Keratinocyte (primary cell): ENCODE measurements at regions not wholly inside any gene's neighbourhood (a gene's known extent, or its start where the extent isn't known, plus 50 kb on each side); places are given as distances from the start of the nearest gene placed in this dataset.

ENCODE experiments used
- DNase-seq: peaks from one replicate; pipeline ENCODE4 v3.0.0-alpha.2; 2011; ENCODE audit warnings: low read depth, missing footprints, low spot score
- FAIRE-seq: peaks from 2 replicates; lab custom pipeline; 2011; peaks lifted over from hg19 to GRCh38; lab: Jason Lieb, UNC
- H2AFZ ChIP-seq: 2 replicates; pipeline ENCODE4 v1.6.0; 2012; ENCODE audit warnings: low read length, control low read depth, inconsistent platforms; ENCODE audit not compliant: control insufficient read depth
- H3K27ac ChIP-seq: 2 replicates; pipeline ENCODE4 v1.5.1; 2011; ENCODE audit warnings: low read length; ENCODE audit not compliant: control insufficient read depth, insufficient read depth
- H3K27me3 ChIP-seq: 3 replicates; pipeline ENCODE4 v1.6.0; 2011; ENCODE audit warnings: low read length; ENCODE audit not compliant: control insufficient read depth, insufficient read depth; ENCODE audit errors: extremely low read depth
- H3K36me3 ChIP-seq, 2 experiments: 2 replicates in 1 of 2; 3 replicates in 1 of 2; pipeline ENCODE4 v1.5.1; 2011; ENCODE audit warnings: low read length in 2 of 2, mild to moderate bottlenecking in 1 of 2; ENCODE audit not compliant: control insufficient read depth in 2 of 2, insufficient read depth in 2 of 2; ENCODE audit errors: extremely low read depth in 1 of 2
- H3K4me1 ChIP-seq: 3 replicates; pipeline ENCODE4 v1.5.1; 2011; ENCODE audit warnings: low read length; ENCODE audit not compliant: control insufficient read depth, insufficient read depth; ENCODE audit errors: extremely low read depth
- H3K4me2 ChIP-seq: 3 replicates; pipeline ENCODE4 v1.6.0; 2011; ENCODE audit warnings: low read depth, low read length; ENCODE audit not compliant: control insufficient read depth, insufficient read depth; ENCODE audit errors: extremely low read depth
- H3K4me3 ChIP-seq, 3 experiments: fragments of 200-600 bp in 1 of 3; sonication (generic) in 1 of 3; 2 replicates in 2 of 3; 3 replicates in 1 of 3; pipeline ENCODE4 v1.5.1; 2011 to 2016; ENCODE audit warnings: low read length in 3 of 3, mild to moderate bottlenecking in 3 of 3, control low read depth in 2 of 3, inconsistent platforms in 1 of 3, low read depth in 1 of 3, mixed read lengths in 1 of 3, mixed run types in 1 of 3, moderate library complexity in 1 of 3; ENCODE audit not compliant: control insufficient read depth in 2 of 3, insufficient read depth in 2 of 3; ENCODE audit errors: extremely low read depth in 1 of 3
- H3K79me2 ChIP-seq: 2 replicates; pipeline ENCODE4 v1.6.0; 2012; ENCODE audit warnings: low read length; ENCODE audit not compliant: control insufficient read depth, insufficient read depth
- H3K9ac ChIP-seq: 3 replicates; pipeline ENCODE4 v1.6.0; 2011; ENCODE audit warnings: low read length; ENCODE audit not compliant: control insufficient read depth, insufficient read depth; ENCODE audit errors: extremely low read depth
- H3K9me1 ChIP-seq: 3 replicates; pipeline ENCODE4 v1.6.0; 2011; ENCODE audit warnings: low read length; ENCODE audit not compliant: control insufficient read depth, insufficient read depth; ENCODE audit errors: extremely low read depth
- H3K9me3 ChIP-seq: 2 replicates; pipeline ENCODE4 v1.5.1; 2012; ENCODE audit warnings: low read depth, low read length; ENCODE audit not compliant: control insufficient read depth
- H4K20me1 ChIP-seq: 3 replicates; pipeline ENCODE4 v1.6.0; 2011; ENCODE audit warnings: low read length; ENCODE audit not compliant: control insufficient read depth, insufficient read depth; ENCODE audit errors: extremely low read depth
- CTCF ChIP-seq, 3 experiments: IDR thresholded peaks in 1 of 3; conservative IDR thresholded peaks in 1 of 3; optimal IDR thresholded peaks in 1 of 3; 2 replicates in 2 of 3; 3 replicates in 1 of 3; pipeline versions ENCODE3 to v1.5.1; 2011; ENCODE audit warnings: low read length in 3 of 3, mild to moderate bottlenecking in 3 of 3, moderate library complexity in 2 of 3, control low read depth in 1 of 3, inconsistent platforms in 1 of 3; ENCODE audit not compliant: insufficient read depth in 2 of 3; ENCODE audit errors: extremely low read depth in 1 of 3
- EZH2 ChIP-seq: IDR thresholded peaks from one replicate; pipeline ENCODE4 v1.6.1; 2012; ENCODE audit warnings: inconsistent platforms, mild to moderate bottlenecking, low read length, moderate library complexity
- dilution Hi-C: fragments of 300-500 bp; cut with MboI; formaldehyde crosslinking; loops from one replicate; pipeline ENCODE4 v1.7.0; 2020; ENCODE audit warnings: low sequenced_read_pairs; ENCODE audit not compliant: extremely low pct_ligation_motif_present

- peak overlapping the region; percentile 78 for H2AFZ ChIP-seq
- H3K27me3 ChIP-seq = no peaks in the 10 kb centered on the region
- TF ChIP-seq CTCF (optimal IDR thresholded peaks at IDR 0.05 in 1 of 3, IDR thresholded peaks at IDR 0.05 in 1 of 3, conservative IDR thresholded peaks at IDR 0.05 in 1 of 3; ENCODE audit: extremely low read depth in 1 of 3, insufficient read depth in 2 of 3, low read length in 3 of 3) (no peak), EZH2 (no peak)
- no peaks in the 10 kb centered on the region for H3K9me1 ChIP-seq
- H3K27ac ChIP-seq = no peak overlapping the region
- H3K4me1 ChIP-seq = peaks cover 43% of the 10 kb centered on the region
- H3K4me3 ChIP-seq = no peak overlapping the region
- no peak overlapping the region for H3K4me2 ChIP-seq
- no peak overlapping the region for H3K9ac ChIP-seq
- H3K79me2 ChIP-seq = no peaks in the 10 kb centered on the region
- no peaks in the 10 kb centered on the region for H4K20me1 ChIP-seq
- FAIRE-seq (peak; percentile 90), DNase-seq (no peak)
- H3K36me3 ChIP-seq = no peaks in the 10 kb centered on the region
- H3K9me3 ChIP-seq = no peaks in the 10 kb centered on the region
- dilution Hi-C loops = no loop called here
Observed at GRCh38 chr11:115739146-115739545, 234.9 kb upstream of the CADM1 start.

GRCh38 chr11:115737875-115738274, 233.7 kb upstream of the CADM1 start:
- H3K79me2 ChIP-seq = no peaks in the 10 kb centered on the region
- dilution Hi-C loops = no loop called here
- no peak overlapping the region for H2AFZ ChIP-seq
- peaks cover 43% of the 10 kb centered on the region for H3K4me1 ChIP-seq
- no peaks in the 10 kb centered on the region for H3K36me3 ChIP-seq
- DNase-seq (no peak), FAIRE-seq (no peak)
- no peak overlapping the region for H3K27ac ChIP-seq
- H3K9me3 ChIP-seq = no peaks in the 10 kb centered on the region
- TF ChIP-seq CTCF (optimal IDR thresholded peaks at IDR 0.05 in 1 of 3, IDR thresholded peaks at IDR 0.05 in 1 of 3, conservative IDR thresholded peaks at IDR 0.05 in 1 of 3; ENCODE audit: extremely low read depth in 1 of 3, insufficient read depth in 2 of 3, low read length in 3 of 3) = no peak
- no peak for TF ChIP-seq EZH2
- H3K4me2 ChIP-seq = no peak overlapping the region
- H3K9me1 ChIP-seq = no peaks in the 10 kb centered on the region
- H3K27me3 ChIP-seq = no peaks in the 10 kb centered on the region
- H3K4me3 ChIP-seq = no peak overlapping the region
- H3K9ac ChIP-seq = no peak overlapping the region
- H4K20me1 ChIP-seq = no peaks in the 10 kb centered on the region
